ENCODE measurements at regions not wholly inside any gene's neighbourhood (a gene's known extent, or its start where the extent isn't known, plus 50 kb on each side); places are given as distances from the start of the nearest gene placed in this dataset.

DNA sequence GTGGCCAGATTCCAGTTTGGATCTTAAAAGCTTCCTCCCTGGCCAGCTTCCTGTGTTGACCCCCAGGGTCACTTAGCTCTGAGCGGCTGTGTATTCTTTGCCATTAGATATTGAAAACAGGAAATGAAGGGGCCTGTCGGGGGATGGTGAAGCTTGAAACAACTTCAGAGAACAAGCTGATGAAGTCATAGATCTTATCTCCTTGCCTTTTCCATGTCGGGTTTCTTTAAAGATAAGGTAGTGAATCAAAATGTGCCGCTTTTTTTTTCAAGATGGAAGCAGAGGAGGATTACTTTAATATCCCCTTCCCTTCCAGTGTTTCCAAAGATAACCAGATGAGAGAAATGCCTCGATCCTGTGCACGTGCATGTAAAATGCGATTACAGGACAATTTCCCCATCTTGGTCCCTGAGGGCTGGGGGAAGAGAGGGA lies 508.5 kb downstream of the MID1IP1 start:
- no peak overlapping the region for H3K27ac ChIP-seq (ENCODE audit: low read depth in 1 of 2, low read length in 2 of 2)
- no peak overlapping the region for H3K9ac ChIP-seq (ENCODE audit: low read depth in 1 of 2, low read length in 2 of 2)
- WGBS, result 52% methylated on average over 7 of the region's 7 CpGs
- TF ChIP-seq NR2F2 (IDR thresholded peaks at IDR 0.05) (peak; percentile 77), RAD21 (IDR thresholded peaks at IDR 0.05) (no peak), GABPA (IDR thresholded peaks at IDR 0.05 in 1 of 2, conservative IDR thresholded peaks at IDR 0.05 in 1 of 2) (no peak), EGR1 (IDR thresholded peaks at IDR 0.05; ENCODE audit: low read depth in 2 of 2) (no peak)
- TF ChIP-seq, protein P1, sequence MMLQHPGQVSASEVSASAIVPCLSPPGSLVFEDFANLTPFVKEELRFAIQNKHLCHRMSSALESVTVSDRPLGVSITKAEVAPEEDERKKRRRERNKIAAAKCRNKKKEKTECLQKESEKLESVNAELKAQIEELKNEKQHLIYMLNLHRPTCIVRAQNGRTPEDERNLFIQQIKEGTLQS (IDR thresholded peaks at IDR 0.05), result no peak
- DNase-seq (ENCODE audit: low spot score), result no peak
- H3K4me3 ChIP-seq (ENCODE audit: low read depth in 1 of 3, low read length in 3 of 3), result no peak overlapping the region
- no peaks in the 10 kb centered on the region for H3K4me1 ChIP-seq (ENCODE audit: control insufficient read depth in 4 of 4, insufficient read depth in 4 of 4, low read length in 3 of 4)
- no peaks in the 10 kb centered on the region for H3K36me3 ChIP-seq (ENCODE audit: control insufficient read depth in 4 of 4, insufficient read depth in 3 of 4, low read depth in 1 of 4, low read length in 3 of 4)
- no peaks in the 10 kb centered on the region for H3K9me3 ChIP-seq (ENCODE audit: control insufficient read depth in 4 of 4, low read length in 3 of 4)
- H3K27me3 ChIP-seq (ENCODE audit: control insufficient read depth in 4 of 4, insufficient read depth in 4 of 4, low read length in 3 of 4), result no peaks in the 10 kb centered on the region

DNA sequence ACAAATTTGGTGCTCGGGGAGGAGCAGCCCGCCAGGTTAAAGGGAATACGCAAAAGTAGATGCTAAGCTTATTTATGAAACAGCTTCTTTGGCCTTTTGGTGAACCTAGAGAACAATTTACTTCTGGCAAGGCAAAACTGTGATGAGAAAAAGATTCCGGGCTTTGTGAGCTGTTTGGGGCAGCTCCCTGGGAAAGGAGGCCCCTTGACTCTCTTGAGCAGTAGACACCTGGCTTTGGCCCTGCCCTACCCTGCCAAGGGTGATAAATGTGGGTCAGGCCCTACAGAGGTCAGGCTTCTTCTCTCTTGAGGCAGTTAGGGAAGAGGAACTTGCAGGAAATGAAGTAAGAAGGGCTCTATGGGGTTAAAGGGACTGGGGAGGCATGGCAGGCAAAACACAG lies 509.6 kb downstream of the MID1IP1 start:
- H3K27me3 ChIP-seq (ENCODE audit: control insufficient read depth in 4 of 4, insufficient read depth in 4 of 4, low read length in 3 of 4), result no peaks in the 10 kb centered on the region
- H3K4me1 ChIP-seq (ENCODE audit: control insufficient read depth in 4 of 4, insufficient read depth in 4 of 4, low read length in 3 of 4), result no peaks in the 10 kb centered on the region
- DNase-seq (ENCODE audit: low spot score), result no peak
- no peak overlapping the region for H3K4me3 ChIP-seq (ENCODE audit: low read depth in 1 of 3, low read length in 3 of 3)
- no peak overlapping the region for H3K9ac ChIP-seq (ENCODE audit: low read depth in 1 of 2, low read length in 2 of 2)
- TF ChIP-seq EGR1 (IDR thresholded peaks at IDR 0.05; ENCODE audit: low read depth in 2 of 2), result no peak
- WGBS, result 93% methylated on average over 4 of the region's 4 CpGs
- no peak overlapping the region for H3K27ac ChIP-seq (ENCODE audit: low read depth in 1 of 2, low read length in 2 of 2)
- H3K36me3 ChIP-seq (ENCODE audit: control insufficient read depth in 4 of 4, insufficient read depth in 3 of 4, low read depth in 1 of 4, low read length in 3 of 4), result no peaks in the 10 kb centered on the region
- no peaks in the 10 kb centered on the region for H3K9me3 ChIP-seq (ENCODE audit: control insufficient read depth in 4 of 4, low read length in 3 of 4)

DNA sequence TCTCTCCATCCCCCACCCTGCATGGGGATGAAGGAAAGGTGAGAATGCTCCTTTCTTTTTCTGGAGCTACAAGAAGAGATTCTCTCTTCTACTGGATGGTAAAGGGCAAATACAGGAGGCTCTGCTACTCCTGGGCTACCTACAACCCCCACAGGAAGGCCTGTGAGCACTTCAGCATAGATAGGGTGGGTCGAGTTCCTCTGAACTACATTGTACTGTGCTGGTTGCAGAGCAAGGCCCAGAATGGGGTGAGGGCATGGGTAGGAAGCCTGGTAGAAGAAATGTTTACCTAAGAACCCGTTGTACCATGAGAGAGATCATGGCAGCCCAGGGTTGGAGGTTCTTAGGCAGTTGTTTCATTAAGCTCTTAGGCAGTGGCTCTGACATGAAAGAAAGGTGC lies 510.4 kb downstream of the MID1IP1 start:
- DNase-seq (ENCODE audit: low spot score), result no peak
- Histone ChIP-seq H3K9me3 (ENCODE audit: control insufficient read depth in 4 of 4, low read length in 3 of 4) (peaks cover 0 to 2% (median 0%) of the 10 kb centered on the region in 4 donors), H3K9ac (ENCODE audit: low read depth in 1 of 2, low read length in 2 of 2) (no peak overlapping the region), H3K4me1 (ENCODE audit: control insufficient read depth in 4 of 4, insufficient read depth in 4 of 4, low read length in 3 of 4) (no peaks in the 10 kb centered on the region), H3K36me3 (ENCODE audit: control insufficient read depth in 4 of 4, insufficient read depth in 3 of 4, low read depth in 1 of 4, low read length in 3 of 4) (no peaks in the 10 kb centered on the region), H3K4me3 (ENCODE audit: low read depth in 1 of 3, low read length in 3 of 3) (no peak overlapping the region), H3K27ac (ENCODE audit: low read depth in 1 of 2, low read length in 2 of 2) (no peak overlapping the region), H3K27me3 (ENCODE audit: control insufficient read depth in 4 of 4, insufficient read depth in 4 of 4, low read length in 3 of 4) (no peaks in the 10 kb centered on the region)
- TF ChIP-seq JUND (IDR thresholded peaks at IDR 0.05), result no peak
- no peak for TF ChIP-seq HNF4A (conservative IDR thresholded peaks at IDR 0.05)
- TF ChIP-seq, protein P2, sequence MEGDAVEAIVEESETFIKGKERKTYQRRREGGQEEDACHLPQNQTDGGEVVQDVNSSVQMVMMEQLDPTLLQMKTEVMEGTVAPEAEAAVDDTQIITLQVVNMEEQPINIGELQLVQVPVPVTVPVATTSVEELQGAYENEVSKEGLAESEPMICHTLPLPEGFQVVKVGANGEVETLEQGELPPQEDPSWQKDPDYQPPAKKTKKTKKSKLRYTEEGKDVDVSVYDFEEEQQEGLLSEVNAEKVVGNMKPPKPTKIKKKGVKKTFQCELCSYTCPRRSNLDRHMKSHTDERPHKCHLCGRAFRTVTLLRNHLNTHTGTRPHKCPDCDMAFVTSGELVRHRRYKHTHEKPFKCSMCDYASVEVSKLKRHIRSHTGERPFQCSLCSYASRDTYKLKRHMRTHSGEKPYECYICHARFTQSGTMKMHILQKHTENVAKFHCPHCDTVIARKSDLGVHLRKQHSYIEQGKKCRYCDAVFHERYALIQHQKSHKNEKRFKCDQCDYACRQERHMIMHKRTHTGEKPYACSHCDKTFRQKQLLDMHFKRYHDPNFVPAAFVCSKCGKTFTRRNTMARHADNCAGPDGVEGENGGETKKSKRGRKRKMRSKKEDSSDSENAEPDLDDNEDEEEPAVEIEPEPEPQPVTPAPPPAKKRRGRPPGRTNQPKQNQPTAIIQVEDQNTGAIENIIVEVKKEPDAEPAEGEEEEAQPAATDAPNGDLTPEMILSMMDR (IDR thresholded peaks at IDR 0.05; ENCODE audit: low read depth, low read length, missing input control), result no peak
- TF ChIP-seq FOXA1 (IDR thresholded peaks at IDR 0.05), result no peak
- TF ChIP-seq GABPA (IDR thresholded peaks at IDR 0.05 in 1 of 2, conservative IDR thresholded peaks at IDR 0.05 in 1 of 2), result no peak
- TF ChIP-seq, protein P1 (IDR thresholded peaks at IDR 0.05), result no peak
- TF ChIP-seq HNF4G (IDR thresholded peaks at IDR 0.05), result no peak
- TF ChIP-seq YY1 (IDR thresholded peaks at IDR 0.05), result no peak
- TF ChIP-seq SP1 (IDR thresholded peaks at IDR 0.05), result no peak
- TF ChIP-seq NR2F2 (IDR thresholded peaks at IDR 0.05), result no peak
- WGBS, result 66% methylated on average over 2 of the region's 2 CpGs

DNA sequence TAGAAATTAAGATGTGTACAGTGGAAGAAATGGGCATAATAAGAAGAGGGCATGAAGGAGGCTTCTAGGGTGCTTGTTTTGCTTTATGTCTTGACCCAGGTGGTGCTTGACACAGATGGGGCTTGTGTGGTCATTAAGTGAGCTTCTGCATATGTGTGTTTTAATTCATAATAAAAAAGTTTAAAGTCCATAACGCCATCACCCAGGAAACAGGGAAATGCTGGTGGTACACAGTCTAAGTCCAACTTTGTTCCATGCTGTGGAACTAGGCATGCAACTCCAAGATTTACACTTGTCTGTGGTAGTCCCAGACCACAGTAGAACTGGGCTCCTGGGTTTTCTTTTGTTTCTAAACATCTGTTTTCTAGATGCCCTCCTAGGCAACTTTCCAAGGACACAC lies 511.9 kb downstream of the MID1IP1 start:
- WGBS, result 73% methylated on average over 1 of the region's 1 CpG
- Histone ChIP-seq H3K4me1 (ENCODE audit: control insufficient read depth in 4 of 4, insufficient read depth in 4 of 4, low read length in 3 of 4) (no peaks in the 10 kb centered on the region), H3K27me3 (ENCODE audit: control insufficient read depth in 4 of 4, insufficient read depth in 4 of 4, low read length in 3 of 4) (no peaks in the 10 kb centered on the region), H3K27ac (ENCODE audit: low read depth in 1 of 2, low read length in 2 of 2) (no peak overlapping the region), H3K4me3 (ENCODE audit: low read depth in 1 of 3, low read length in 3 of 3) (no peak overlapping the region), H3K9ac (ENCODE audit: low read depth in 1 of 2, low read length in 2 of 2) (no peak overlapping the region), H3K36me3 (ENCODE audit: control insufficient read depth in 4 of 4, insufficient read depth in 3 of 4, low read depth in 1 of 4, low read length in 3 of 4) (no peaks in the 10 kb centered on the region), H3K9me3 (ENCODE audit: control insufficient read depth in 4 of 4, low read length in 3 of 4) (peaks cover 0 to 2% (median 0%) of the 10 kb centered on the region in 4 donors)
- DNase-seq (ENCODE audit: low spot score), result no peak
- TF ChIP-seq EGR1 (IDR thresholded peaks at IDR 0.05; ENCODE audit: low read depth in 2 of 2) (no peak), TAF1 (conservative IDR thresholded peaks at IDR 0.05) (no peak), YY1 (IDR thresholded peaks at IDR 0.05) (no peak), SP1 (IDR thresholded peaks at IDR 0.05) (no peak), FOXA2 (IDR thresholded peaks at IDR 0.05) (no peak), RXRA (IDR thresholded peaks at IDR 0.05) (no peak), NR2F2 (IDR thresholded peaks at IDR 0.05) (no peak), GABPA (IDR thresholded peaks at IDR 0.05 in 1 of 2, conservative IDR thresholded peaks at IDR 0.05 in 1 of 2) (no peak), JUND (IDR thresholded peaks at IDR 0.05) (no peak), FOXA1 (IDR thresholded peaks at IDR 0.05) (no peak)
- TF ChIP-seq, protein P3, sequence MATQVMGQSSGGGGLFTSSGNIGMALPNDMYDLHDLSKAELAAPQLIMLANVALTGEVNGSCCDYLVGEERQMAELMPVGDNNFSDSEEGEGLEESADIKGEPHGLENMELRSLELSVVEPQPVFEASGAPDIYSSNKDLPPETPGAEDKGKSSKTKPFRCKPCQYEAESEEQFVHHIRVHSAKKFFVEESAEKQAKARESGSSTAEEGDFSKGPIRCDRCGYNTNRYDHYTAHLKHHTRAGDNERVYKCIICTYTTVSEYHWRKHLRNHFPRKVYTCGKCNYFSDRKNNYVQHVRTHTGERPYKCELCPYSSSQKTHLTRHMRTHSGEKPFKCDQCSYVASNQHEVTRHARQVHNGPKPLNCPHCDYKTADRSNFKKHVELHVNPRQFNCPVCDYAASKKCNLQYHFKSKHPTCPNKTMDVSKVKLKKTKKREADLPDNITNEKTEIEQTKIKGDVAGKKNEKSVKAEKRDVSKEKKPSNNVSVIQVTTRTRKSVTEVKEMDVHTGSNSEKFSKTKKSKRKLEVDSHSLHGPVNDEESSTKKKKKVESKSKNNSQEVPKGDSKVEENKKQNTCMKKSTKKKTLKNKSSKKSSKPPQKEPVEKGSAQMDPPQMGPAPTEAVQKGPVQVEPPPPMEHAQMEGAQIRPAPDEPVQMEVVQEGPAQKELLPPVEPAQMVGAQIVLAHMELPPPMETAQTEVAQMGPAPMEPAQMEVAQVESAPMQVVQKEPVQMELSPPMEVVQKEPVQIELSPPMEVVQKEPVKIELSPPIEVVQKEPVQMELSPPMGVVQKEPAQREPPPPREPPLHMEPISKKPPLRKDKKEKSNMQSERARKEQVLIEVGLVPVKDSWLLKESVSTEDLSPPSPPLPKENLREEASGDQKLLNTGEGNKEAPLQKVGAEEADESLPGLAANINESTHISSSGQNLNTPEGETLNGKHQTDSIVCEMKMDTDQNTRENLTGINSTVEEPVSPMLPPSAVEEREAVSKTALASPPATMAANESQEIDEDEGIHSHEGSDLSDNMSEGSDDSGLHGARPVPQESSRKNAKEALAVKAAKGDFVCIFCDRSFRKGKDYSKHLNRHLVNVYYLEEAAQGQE (IDR thresholded peaks at IDR 0.05), result no peak
- TF ChIP-seq, protein P4, sequence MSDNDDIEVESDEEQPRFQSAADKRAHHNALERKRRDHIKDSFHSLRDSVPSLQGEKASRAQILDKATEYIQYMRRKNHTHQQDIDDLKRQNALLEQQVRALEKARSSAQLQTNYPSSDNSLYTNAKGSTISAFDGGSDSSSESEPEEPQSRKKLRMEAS (IDR thresholded peaks at IDR 0.05), result no peak
